Stimulated activated memory B cell treated with anti-CD40 and anti-IgM and Interleukin-4, amounts not matched to agents 10 μg/mL and 1 μg/mL and 100 μg/mL, for 72 hours (primary cell): ENCODE measurements at regions not wholly inside any gene's neighbourhood (a gene's known extent, or its start where the extent isn't known, plus 50 kb on each side); places are given as distances from the start of the nearest gene placed in this dataset.

ENCODE experiments used
- ATAC-seq: fragments of 150-1000 bp; cut with Tn5 transposase; 2 replicates; pipeline ENCODE4 v1.10.0; 2021
- H3K27ac Mint-ChIP-seq: one replicate; pipeline ENCODE4 v1.8.0; 2022; ENCODE audit warnings: mild to moderate bottlenecking, mixed read lengths
- H3K27me3 Mint-ChIP-seq: one replicate; pipeline ENCODE4 v1.8.0; 2022; ENCODE audit warnings: mixed read lengths
- H3K36me3 Mint-ChIP-seq: one replicate; pipeline ENCODE4 v1.8.0; 2022; ENCODE audit warnings: mixed read lengths
- H3K4me1 Mint-ChIP-seq: one replicate; pipeline ENCODE4 v1.8.0; 2022; ENCODE audit warnings: mixed read lengths
- H3K4me3 Mint-ChIP-seq: one replicate; pipeline ENCODE4 v1.8.0; 2022; ENCODE audit warnings: mild to moderate bottlenecking, moderate library complexity, mixed read lengths
- H3K9me3 Mint-ChIP-seq: one replicate; pipeline ENCODE4 v1.8.0; 2022; ENCODE audit warnings: mixed read lengths

- no peaks in the 10 kb centered on the region for H3K4me1 Mint-ChIP-seq
- no peak overlapping the region for H3K4me3 Mint-ChIP-seq
- no peaks in the 10 kb centered on the region for H3K36me3 Mint-ChIP-seq
- no peak for ATAC-seq
- H3K27ac Mint-ChIP-seq: no peak overlapping the region
- H3K9me3 Mint-ChIP-seq: peaks cover 15% of the 10 kb centered on the region
- H3K27me3 Mint-ChIP-seq: peaks cover 5% of the 10 kb centered on the region
Measured at GRCh38 chr22:47663615-47664605, 901.5 kb downstream of the TBC1D22A start.

- Mint-ChIP-seq H3K27me3 (no peaks in the 10 kb centered on the region), H3K27ac (no peak overlapping the region), H3K9me3 (peaks cover 15% of the 10 kb centered on the region), H3K36me3 (no peaks in the 10 kb centered on the region), H3K4me1 (no peaks in the 10 kb centered on the region), H3K4me3 (no peak overlapping the region)
- ATAC-seq: no peak
Measured at GRCh38 chr22:47659467-47660223, 897.2 kb downstream of the TBC1D22A start.

- Mint-ChIP-seq H3K27me3 (no peaks in the 10 kb centered on the region), H3K4me1 (no peaks in the 10 kb centered on the region), H3K27ac (no peak overlapping the region), H3K9me3 (peaks cover 12% of the 10 kb centered on the region), H3K4me3 (no peak overlapping the region), H3K36me3 (no peaks in the 10 kb centered on the region)
- no peak for ATAC-seq
Measured at GRCh38 chr22:47658182-47658581, 895.7 kb downstream of the TBC1D22A start.

- no peaks in the 10 kb centered on the region for H3K27me3 Mint-ChIP-seq
- H3K27ac Mint-ChIP-seq: no peak overlapping the region
- no peaks in the 10 kb centered on the region for H3K4me1 Mint-ChIP-seq
- no peak for ATAC-seq
- H3K36me3 Mint-ChIP-seq: no peaks in the 10 kb centered on the region
- H3K9me3 Mint-ChIP-seq: peaks cover 18% of the 10 kb centered on the region
- no peak overlapping the region for H3K4me3 Mint-ChIP-seq
Measured at GRCh38 chr22:47657224-47657623, 894.8 kb downstream of the TBC1D22A start.

- Mint-ChIP-seq H3K4me3 (no peak overlapping the region), H3K27ac (no peak overlapping the region), H3K27me3 (no peaks in the 10 kb centered on the region), H3K36me3 (no peaks in the 10 kb centered on the region), H3K4me1 (no peaks in the 10 kb centered on the region), H3K9me3 (peaks cover 18% of the 10 kb centered on the region)
- no peak for ATAC-seq
Measured at GRCh38 chr22:47656806-47657205, 894.4 kb downstream of the TBC1D22A start.

- no peak overlapping the region for H3K4me3 Mint-ChIP-seq
- no peak overlapping the region for H3K27ac Mint-ChIP-seq
- no peaks in the 10 kb centered on the region for H3K36me3 Mint-ChIP-seq
- H3K27me3 Mint-ChIP-seq: no peaks in the 10 kb centered on the region
- ATAC-seq: no peak
- H3K4me1 Mint-ChIP-seq: no peaks in the 10 kb centered on the region
- H3K9me3 Mint-ChIP-seq: peaks cover 21% of the 10 kb centered on the region
Measured at GRCh38 chr22:47655930-47656329, 893.5 kb downstream of the TBC1D22A start.

GRCh38 chr22:47654922-47655491 is 892.6 kb downstream of the TBC1D22A start:
- no peaks in the 10 kb centered on the region for H3K36me3 Mint-ChIP-seq
- no peak for ATAC-seq
- no peaks in the 10 kb centered on the region for H3K27me3 Mint-ChIP-seq
- H3K27ac Mint-ChIP-seq: no peak overlapping the region
- peaks cover 14% of the 10 kb centered on the region for H3K9me3 Mint-ChIP-seq
- H3K4me1 Mint-ChIP-seq: no peaks in the 10 kb centered on the region
- H3K4me3 Mint-ChIP-seq: no peak overlapping the region

- Mint-ChIP-seq H3K36me3 (no peaks in the 10 kb centered on the region), H3K4me3 (no peak overlapping the region), H3K9me3 (peaks cover 14% of the 10 kb centered on the region), H3K27ac (no peak overlapping the region), H3K4me1 (no peaks in the 10 kb centered on the region), H3K27me3 (no peaks in the 10 kb centered on the region)
- ATAC-seq: no peak
Measured at GRCh38 chr22:47653921-47654320, 891.5 kb downstream of the TBC1D22A start.

GRCh38 chr22:47651216-47651987 is 889.0 kb downstream of the TBC1D22A start:
- H3K4me1 Mint-ChIP-seq: no peaks in the 10 kb centered on the region

GRCh38 chr22:47647720-47648119 is 885.3 kb downstream of the TBC1D22A start:
- H3K4me1 Mint-ChIP-seq: no peaks in the 10 kb centered on the region
- no peak overlapping the region for H3K4me3 Mint-ChIP-seq
- H3K27ac Mint-ChIP-seq: no peak overlapping the region
- H3K27me3 Mint-ChIP-seq: no peaks in the 10 kb centered on the region
- H3K36me3 Mint-ChIP-seq: no peaks in the 10 kb centered on the region
- ATAC-seq: no peak
- H3K9me3 Mint-ChIP-seq: peaks cover 8% of the 10 kb centered on the region

More at GRCh38 chr22:47651216-47651987, 889.0 kb downstream of the TBC1D22A start:
- Mint-ChIP-seq H3K27ac (no peak overlapping the region), H3K4me3 (no peak overlapping the region), H3K27me3 (no peaks in the 10 kb centered on the region), H3K36me3 (no peaks in the 10 kb centered on the region), H3K9me3 (peaks cover 12% of the 10 kb centered on the region)
- no peak for ATAC-seq

- Mint-ChIP-seq H3K27ac (no peak overlapping the region), H3K9me3 (peaks cover 6% of the 10 kb centered on the region), H3K4me1 (no peaks in the 10 kb centered on the region), H3K36me3 (no peaks in the 10 kb centered on the region), H3K27me3 (no peaks in the 10 kb centered on the region), H3K4me3 (no peak overlapping the region)
- ATAC-seq: peak; percentile 16
Measured at GRCh38 chr22:47647181-47647580, 884.7 kb downstream of the TBC1D22A start.

GRCh38 chr22:47645923-47646322 is 883.5 kb downstream of the TBC1D22A start:
- Mint-ChIP-seq H3K4me3 (no peak overlapping the region), H3K4me1 (no peaks in the 10 kb centered on the region), H3K27ac (no peak overlapping the region), H3K27me3 (no peaks in the 10 kb centered on the region), H3K9me3 (peaks cover 3% of the 10 kb centered on the region), H3K36me3 (no peaks in the 10 kb centered on the region)
- no peak for ATAC-seq

- ATAC-seq: no peak
- Mint-ChIP-seq H3K4me3 (no peak overlapping the region), H3K36me3 (no peaks in the 10 kb centered on the region), H3K27me3 (no peaks in the 10 kb centered on the region), H3K4me1 (no peaks in the 10 kb centered on the region), H3K9me3 (peaks cover 3% of the 10 kb centered on the region), H3K27ac (no peak overlapping the region)
Measured at GRCh38 chr22:47645450-47645914, 883.0 kb downstream of the TBC1D22A start.

GRCh38 chr22:47634347-47634746 is 871.9 kb downstream of the TBC1D22A start:
- H3K36me3 Mint-ChIP-seq: no peaks in the 10 kb centered on the region
- H3K9me3 Mint-ChIP-seq: peaks cover 8% of the 10 kb centered on the region
- no peak overlapping the region for H3K4me3 Mint-ChIP-seq
- H3K27me3 Mint-ChIP-seq: peaks cover 22% of the 10 kb centered on the region
- no peak for ATAC-seq
- no peak overlapping the region for H3K27ac Mint-ChIP-seq
- H3K4me1 Mint-ChIP-seq: no peaks in the 10 kb centered on the region

GRCh38 chr22:47633111-47633510 is 870.7 kb downstream of the TBC1D22A start:
- H3K9me3 Mint-ChIP-seq: peaks cover 3% of the 10 kb centered on the region
- H3K27ac Mint-ChIP-seq: no peak overlapping the region
- H3K4me1 Mint-ChIP-seq: no peaks in the 10 kb centered on the region
- no peak for ATAC-seq
- peaks cover 16% of the 10 kb centered on the region for H3K27me3 Mint-ChIP-seq
- H3K36me3 Mint-ChIP-seq: no peaks in the 10 kb centered on the region
- no peak overlapping the region for H3K4me3 Mint-ChIP-seq
